Panc1 (cell line): ENCODE measurements at regions not wholly inside any gene's neighbourhood (a gene's known extent, or its start where the extent isn't known, plus 50 kb on each side); places are given as distances from the start of the nearest gene placed in this dataset.
A peak's percentile ranks its signal among the peaks of the same experiment; 100 is the strongest.

Experiments
- ATAC-seq: fragments of 200-7000 bp; cut with Tn5 transposase; 2 replicates; pipeline ENCODE4 v1.9.1; 2020; ENCODE audit warnings: mild to moderate bottlenecking, moderate library complexity
- BruUV-seq: library from RNA; stranded (reverse); fragments of 400-500 nt; replicated peaks from 2 replicates; lab custom pipeline; 2021; lab: Mats Ljungman, UMichigan
- CTCF ChIA-PET: fragments of 300-600 bp; sonication (Branson Sonifier 250); formaldehyde crosslinking; loops from one replicate; lab custom pipeline; 2022; ENCODE audit warnings: antibody characterized with exemption; lab: Charles Lee
- POLR2A ChIA-PET: fragments of 300-600 bp; sonication (Branson Sonifier 250); formaldehyde crosslinking; loops from one replicate; lab custom pipeline; 2022; ENCODE audit warnings: antibody characterized with exemption; lab: Charles Lee
- DNase-seq: peaks from one replicate; pipeline ENCODE4 v3.0.0-alpha.2; 2010; ENCODE audit warnings: low read depth, low spot score
- H3K27ac ChIP-seq: 2 replicates; pipeline ENCODE4 v1.5.1; 2011; ENCODE audit warnings: mild to moderate bottlenecking, low read length, inconsistent platforms
- H3K27me3 ChIP-seq: fragments of 200-500 bp; sonication (Bioruptor generic); 2 replicates; pipeline ENCODE4 v1.6.0; 2014; ENCODE audit warnings: low read length, inconsistent platforms; ENCODE audit not compliant: control insufficient read depth, insufficient read depth
- H3K36me3 ChIP-seq: fragments of 200-500 bp; sonication (Bioruptor generic); 2 replicates; pipeline ENCODE4 v1.5.1; 2014; ENCODE audit warnings: inconsistent platforms, mild to moderate bottlenecking, low read length, moderate library complexity; ENCODE audit not compliant: control insufficient read depth, insufficient read depth
- H3K4me1 ChIP-seq: 2 replicates; pipeline ENCODE4 v1.5.1; 2011; ENCODE audit warnings: inconsistent platforms, mild to moderate bottlenecking, low read length, moderate library complexity; ENCODE audit not compliant: control insufficient read depth, insufficient read depth
- H3K4me3 ChIP-seq, 2 experiments: 2 replicates each; pipeline ENCODE4 v1.5.1; 2011 to 2012; ENCODE audit warnings: low read depth in 2 of 2, low read length in 2 of 2, mild to moderate bottlenecking in 2 of 2, inconsistent platforms in 1 of 2, moderate library complexity in 1 of 2
- H3K9me3 ChIP-seq: fragments of 200-500 bp; sonication (Bioruptor generic); 2 replicates; pipeline ENCODE4 v1.5.1; 2014; ENCODE audit warnings: low read depth, mild to moderate bottlenecking, inconsistent platforms, low read length, moderate library complexity; ENCODE audit not compliant: control insufficient read depth, insufficient read depth
- POLR2AphosphoS5 ChIP-seq: IDR thresholded peaks from 2 replicates; pipeline ENCODE4 v1.6.1; 2012; ENCODE audit warnings: mild to moderate bottlenecking, low read depth, low read length, moderate library complexity
- REST ChIP-seq, 2 experiments: IDR thresholded peaks; 2 replicates each; pipeline ENCODE4 v1.6.1; 2011 to 2012; ENCODE audit warnings: low read depth in 2 of 2, control low read depth in 1 of 2, low read length in 1 of 2, mild to moderate bottlenecking in 1 of 2, moderate library complexity in 1 of 2; ENCODE audit not compliant: insufficient read depth in 1 of 2
- SIN3A ChIP-seq: IDR thresholded peaks from 2 replicates; pipeline ENCODE4 v1.6.1; 2012; ENCODE audit warnings: low read depth, mild to moderate bottlenecking, low read length, moderate library complexity, borderline replicate concordance; ENCODE audit not compliant: insufficient read depth
- TCF7L2 ChIP-seq: IDR thresholded peaks from 2 replicates; pipeline ENCODE4 v1.6.1; 2011; ENCODE audit warnings: mild to moderate bottlenecking, low read depth, low read length, inconsistent platforms
- in situ Hi-C: cut with HindIII; loops from 2 replicates; pipeline ENCODE4 v1.10.0; 2016; ENCODE audit warnings: low sequenced_read_pairs, low pct_unique_long_range_greater_than_20kb
- intact Hi-C: fragments of 100-400 bp; cut with micrococcal nuclease; formaldehyde crosslinking; loops from one replicate; pipeline ENCODE4 v1.10.0; 2022; ENCODE audit not compliant: unreplicated experiment
- TF ChIP-seq, protein P1 (sequence below): fragments of 450-650 bp; IDR thresholded peaks from 2 replicates; pipeline ENCODE4 v1.5.1; 2017; ENCODE audit warnings: mild to moderate bottlenecking

DNA sequence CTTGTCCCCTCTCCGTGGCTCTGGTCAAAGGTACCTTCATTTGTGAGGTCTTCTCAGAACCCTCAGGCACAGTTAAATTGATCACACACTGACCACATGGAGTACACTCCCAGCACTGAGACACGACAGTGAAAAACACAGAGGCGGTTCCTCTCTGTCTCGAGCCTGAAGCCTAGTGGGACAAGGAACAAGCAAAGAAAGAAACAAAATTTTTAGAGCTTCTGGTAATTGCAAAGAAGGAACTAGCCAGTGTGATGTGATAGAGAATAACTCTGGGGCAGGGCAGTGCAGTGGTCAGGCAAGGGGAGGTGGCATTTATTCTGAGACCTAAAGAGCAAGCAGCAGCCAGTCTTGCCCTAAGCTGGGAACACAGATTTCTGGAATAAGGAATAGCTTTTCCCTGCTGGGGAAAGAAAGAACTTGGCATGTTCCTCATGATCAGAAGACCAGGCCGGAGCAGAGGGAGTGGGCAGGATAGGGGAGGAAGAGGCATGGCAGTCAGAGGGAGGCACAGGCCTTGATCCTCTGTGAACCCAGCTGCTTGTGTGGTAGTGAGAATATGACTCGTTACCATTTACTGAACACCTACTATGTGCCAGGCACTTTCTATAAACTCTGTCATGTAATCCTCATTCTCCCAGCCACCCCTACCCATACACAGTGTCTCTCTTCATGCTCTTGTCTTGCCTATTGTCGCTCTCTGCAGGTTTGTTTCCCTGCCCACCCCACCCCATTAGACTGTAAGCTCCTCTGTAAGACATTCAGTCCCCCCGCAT lies 262.3 kb upstream of the HES1 start:
- in situ Hi-C loops = no loop called here
- Histone ChIP-seq H3K9me3 (no peaks in the 10 kb centered on the region), H3K4me3 (no peak overlapping the region), H3K27me3 (no peaks in the 10 kb centered on the region), H3K27ac (peak overlapping the region; percentile 76), H3K4me1 (peaks cover 37% of the 10 kb centered on the region), H3K36me3 (no peaks in the 10 kb centered on the region)
- ATAC-seq = no peak
- BruUV-seq = no TSS peak
- no peak for DNase-seq
- intact Hi-C loops = loop anchor here (2.0 kb wide), 1 partner anchor 129 kb away; no protein-coding TSS in a partner anchor
- CTCF ChIA-PET = interaction anchor here (0.7 kb wide), 1 partner anchor 29 kb away, joined by 3 read pairs; no protein-coding TSS in a partner anchor
- POLR2A ChIA-PET = interaction anchor here (0.6 kb wide), 1 partner anchor 240 kb away, joined by 3 read pairs; no protein-coding TSS in a partner anchor
- no peak for TF ChIP-seq TCF7L2
- TF ChIP-seq REST (IDR thresholded peaks at IDR 0.05; ENCODE audit: insufficient read depth in 1 of 2, low read depth in 2 of 2, low read length in 1 of 2) = no peak
- no peak for TF ChIP-seq SIN3A
- TF ChIP-seq POLR2AphosphoS5 = no peak
- TF ChIP-seq, protein P1, sequence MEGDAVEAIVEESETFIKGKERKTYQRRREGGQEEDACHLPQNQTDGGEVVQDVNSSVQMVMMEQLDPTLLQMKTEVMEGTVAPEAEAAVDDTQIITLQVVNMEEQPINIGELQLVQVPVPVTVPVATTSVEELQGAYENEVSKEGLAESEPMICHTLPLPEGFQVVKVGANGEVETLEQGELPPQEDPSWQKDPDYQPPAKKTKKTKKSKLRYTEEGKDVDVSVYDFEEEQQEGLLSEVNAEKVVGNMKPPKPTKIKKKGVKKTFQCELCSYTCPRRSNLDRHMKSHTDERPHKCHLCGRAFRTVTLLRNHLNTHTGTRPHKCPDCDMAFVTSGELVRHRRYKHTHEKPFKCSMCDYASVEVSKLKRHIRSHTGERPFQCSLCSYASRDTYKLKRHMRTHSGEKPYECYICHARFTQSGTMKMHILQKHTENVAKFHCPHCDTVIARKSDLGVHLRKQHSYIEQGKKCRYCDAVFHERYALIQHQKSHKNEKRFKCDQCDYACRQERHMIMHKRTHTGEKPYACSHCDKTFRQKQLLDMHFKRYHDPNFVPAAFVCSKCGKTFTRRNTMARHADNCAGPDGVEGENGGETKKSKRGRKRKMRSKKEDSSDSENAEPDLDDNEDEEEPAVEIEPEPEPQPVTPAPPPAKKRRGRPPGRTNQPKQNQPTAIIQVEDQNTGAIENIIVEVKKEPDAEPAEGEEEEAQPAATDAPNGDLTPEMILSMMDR = no peak

GRCh38 chr3:193874512-193874911 lies 261.4 kb upstream of the HES1 start:
- DNase-seq (no peak), ATAC-seq (no peak)
- intact Hi-C loops = no loop called here
- no peaks in the 10 kb centered on the region for H3K9me3 ChIP-seq
- BruUV-seq = no TSS peak
- peaks cover 33% of the 10 kb centered on the region for H3K4me1 ChIP-seq
- H3K27me3 ChIP-seq = no peaks in the 10 kb centered on the region
- TF ChIP-seq SIN3A (no peak), TCF7L2 (no peak), REST (IDR thresholded peaks at IDR 0.05; ENCODE audit: insufficient read depth in 1 of 2, low read depth in 2 of 2, low read length in 1 of 2) (no peak), POLR2AphosphoS5 (no peak)
- TF ChIP-seq, protein P1 = no peak
- no peak overlapping the region for H3K4me3 ChIP-seq
- H3K36me3 ChIP-seq = no peaks in the 10 kb centered on the region
- in situ Hi-C loops = no loop called here
- ChIA-PET POLR2A (interaction anchor here (0.6 kb wide), 1 partner anchor 239 kb away, joined by 3 read pairs; no protein-coding TSS in a partner anchor), CTCF (no interaction called here)
- H3K27ac ChIP-seq = no peak overlapping the region; the same call in 1 of the 2 replicates
